H7 (cell line): ENCODE measurements at regions not wholly inside any gene's neighbourhood (a gene's known extent, or its start where the extent isn't known, plus 50 kb on each side); places are given as distances from the start of the nearest gene placed in this dataset.

Experiments
- DNase-seq: peaks from one replicate; pipeline ENCODE4 v3.0.0; 2012
- H3K27me3 ChIP-seq: 2 replicates; pipeline ENCODE4 v1.6.0; 2011; ENCODE audit warnings: mild to moderate bottlenecking, low read length; ENCODE audit not compliant: control insufficient read depth, insufficient read depth
- H3K36me3 ChIP-seq: replicated peaks from 2 replicates; pipeline ENCODE4 v1.5.1; 2011; ENCODE audit warnings: low read length; ENCODE audit not compliant: control insufficient read depth, insufficient read depth
- H3K4me3 ChIP-seq: 2 replicates; pipeline ENCODE4 v1.5.1; 2011; ENCODE audit warnings: low read depth, mild to moderate bottlenecking, control low read depth, low read length, moderate library complexity; ENCODE audit not compliant: insufficient read depth

DNA sequence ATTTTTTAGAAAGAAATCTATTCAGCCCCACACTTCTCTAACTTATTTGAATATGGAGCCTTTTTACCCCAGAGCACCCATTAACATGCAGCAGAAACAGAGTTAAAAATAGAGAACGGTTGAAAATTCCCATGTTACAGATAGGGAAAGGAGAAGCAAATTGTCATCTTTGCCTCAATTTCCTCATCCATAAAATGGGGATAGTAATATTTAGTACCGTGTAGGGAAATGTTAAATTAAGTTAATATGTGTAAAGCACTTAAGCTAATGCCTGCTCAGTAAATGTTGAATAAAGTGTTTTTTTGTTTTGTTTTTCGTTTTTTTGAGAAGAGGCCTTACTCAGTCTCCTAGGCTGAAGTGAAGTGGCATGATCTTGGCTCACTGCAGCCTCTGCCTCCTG, 50.3 kb downstream of the NAV1 start:
- Histone ChIP-seq H3K4me3 (no peak overlapping the region), H3K27me3 (no peaks in the 10 kb centered on the region; the same call in 1 of the 2 replicates), H3K36me3 (no peaks in the 10 kb centered on the region)
- no peak for DNase-seq

DNA sequence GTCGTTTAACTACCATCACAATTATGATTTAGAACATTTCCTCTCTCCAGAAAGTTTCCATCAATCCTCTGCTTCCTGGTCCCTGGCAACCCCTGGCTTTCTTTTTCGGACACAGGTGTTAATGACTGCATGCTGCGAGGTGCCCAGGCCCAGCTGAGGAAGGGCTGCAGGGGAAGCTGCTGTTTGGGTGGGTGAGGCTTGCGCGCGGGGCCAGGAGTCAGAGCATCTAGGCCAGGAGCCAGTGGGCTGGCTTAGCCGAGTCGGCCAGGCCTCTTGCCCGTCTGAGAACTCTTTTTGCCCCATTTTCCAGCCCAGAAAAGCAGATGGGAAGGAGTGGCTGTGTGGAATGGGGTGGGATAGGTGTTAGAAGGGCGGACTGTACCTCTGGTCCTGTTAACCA, 51.5 kb downstream of the NAV1 start:
- no peaks in the 10 kb centered on the region for H3K36me3 ChIP-seq
- no peak overlapping the region for H3K4me3 ChIP-seq
- no peaks in the 10 kb centered on the region for H3K27me3 ChIP-seq
- no peak for DNase-seq

DNA sequence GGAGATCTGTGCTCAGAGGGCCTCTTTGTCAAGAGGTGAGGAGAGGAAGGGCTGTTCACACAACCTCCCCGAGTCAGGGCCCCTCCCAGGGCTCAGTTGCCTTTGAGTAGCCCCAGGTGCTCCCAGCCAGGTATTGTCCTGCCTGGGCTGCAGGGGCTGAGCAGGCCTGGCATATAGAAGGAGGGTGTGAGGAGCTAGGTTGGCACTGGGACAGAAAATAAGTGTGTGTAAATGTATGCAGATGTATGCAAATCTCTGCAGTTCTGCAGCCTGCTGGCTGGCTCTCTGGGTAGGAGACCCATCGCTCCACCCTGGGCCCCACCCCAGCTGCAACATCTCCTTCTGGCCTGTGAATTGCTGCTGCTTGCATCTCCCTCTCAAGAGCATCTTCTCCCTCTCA, 52.4 kb downstream of the NAV1 start:
- DNase-seq, result peak; percentile 69
- H3K4me3 ChIP-seq, result no peak overlapping the region
- no peaks in the 10 kb centered on the region for H3K36me3 ChIP-seq
- H3K27me3 ChIP-seq, result no peaks in the 10 kb centered on the region

DNA sequence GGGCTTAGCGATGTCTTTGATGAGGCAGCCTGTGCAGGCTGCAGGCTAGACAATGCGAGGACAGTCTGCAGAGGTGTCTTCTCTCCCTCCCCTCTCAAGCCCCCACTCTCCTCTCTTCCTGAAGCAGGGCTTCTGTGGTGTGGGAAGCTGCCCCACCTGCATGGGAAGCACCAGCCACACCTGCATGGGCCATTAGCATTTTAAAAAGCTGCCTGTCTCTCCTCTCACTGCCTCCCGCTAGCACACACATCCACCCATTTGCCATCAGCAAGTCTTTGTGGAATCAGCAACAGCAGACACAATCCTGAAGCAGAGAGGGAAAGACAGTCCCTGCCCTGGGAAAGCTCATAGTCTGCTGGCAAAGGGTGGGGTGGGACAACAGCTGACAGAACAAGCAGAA, 53.1 kb downstream of the NAV1 start:
- H3K27me3 ChIP-seq, result no peaks in the 10 kb centered on the region
- peak; percentile 61 for DNase-seq
- no peak overlapping the region for H3K4me3 ChIP-seq
- no peaks in the 10 kb centered on the region for H3K36me3 ChIP-seq

DNA sequence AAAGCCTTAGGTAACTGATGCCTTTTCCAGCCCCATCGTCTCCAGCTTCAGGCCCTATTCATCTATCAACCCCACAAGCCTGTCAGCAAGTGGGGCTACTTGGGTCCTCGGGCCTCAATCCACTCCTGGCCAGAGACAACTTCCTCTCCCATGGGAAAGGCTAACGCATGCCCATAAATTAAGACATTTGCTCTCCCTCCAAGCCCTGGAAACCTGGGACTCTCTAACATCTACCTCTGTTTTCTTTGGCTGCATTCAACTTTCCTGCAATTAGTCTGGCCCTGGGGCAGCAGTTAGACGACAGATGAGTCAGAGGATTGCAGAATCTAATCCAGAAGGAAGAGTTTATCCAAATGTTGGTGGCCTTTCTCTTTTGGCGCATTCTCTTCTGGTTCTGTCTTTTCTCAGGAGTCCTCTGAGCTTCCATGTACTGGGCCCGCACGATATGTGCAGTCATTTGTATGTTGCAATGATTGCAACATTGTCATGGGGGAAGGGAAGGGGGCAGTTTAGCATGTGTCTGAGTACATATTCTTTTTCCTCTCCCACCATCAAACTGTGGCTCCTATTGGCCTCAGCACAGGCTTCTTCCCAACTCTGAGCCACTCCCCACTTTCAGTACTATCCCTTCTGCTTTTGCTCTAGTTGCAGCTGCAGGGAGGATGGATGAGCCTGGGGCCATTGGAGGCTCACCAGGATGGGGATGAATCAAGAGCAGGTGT, 54.4 kb downstream of the NAV1 start:
- DNase-seq, result no peak
- no peak overlapping the region for H3K4me3 ChIP-seq
- H3K27me3 ChIP-seq, result no peaks in the 10 kb centered on the region; the same call in 1 of the 2 replicates
- no peaks in the 10 kb centered on the region for H3K36me3 ChIP-seq

DNA sequence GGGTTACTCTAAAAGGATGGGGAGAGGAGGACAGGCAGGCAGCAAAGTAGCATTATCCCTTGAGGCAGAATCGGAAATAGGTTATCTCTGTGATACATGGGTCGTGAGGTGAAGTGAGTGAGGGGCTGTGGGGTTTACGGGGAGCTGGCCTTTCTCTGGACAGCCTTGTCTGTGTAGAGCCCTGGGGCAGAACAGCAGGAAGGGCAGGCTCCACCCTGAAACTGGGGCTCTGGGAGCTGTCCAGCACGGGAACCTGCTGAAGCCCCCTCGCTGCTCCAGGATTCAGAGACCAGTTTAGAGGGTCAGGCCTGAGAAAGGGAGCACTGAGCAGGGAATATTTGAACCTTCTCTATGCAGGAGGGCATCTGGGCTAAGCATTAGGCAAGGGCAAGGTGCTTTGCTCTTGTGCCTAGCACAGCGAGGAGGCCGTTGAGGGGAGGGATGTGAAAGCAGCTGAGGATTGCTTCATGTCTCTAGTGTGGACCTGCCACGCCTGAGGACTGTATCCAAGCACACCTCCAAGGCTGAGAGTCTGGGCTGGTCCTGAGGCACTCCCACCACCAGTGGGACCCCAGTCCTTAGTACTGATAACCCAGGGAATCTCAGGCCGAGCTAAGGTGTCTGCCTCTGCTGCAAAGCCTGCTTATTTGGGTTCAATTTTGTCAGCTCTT, 55.8 kb downstream of the NAV1 start:
- DNase-seq, result peak; percentile 86
- Histone ChIP-seq H3K27me3 (no peaks in the 10 kb centered on the region; the same call in 1 of the 2 replicates), H3K4me3 (no peak overlapping the region), H3K36me3 (no peaks in the 10 kb centered on the region)

DNA sequence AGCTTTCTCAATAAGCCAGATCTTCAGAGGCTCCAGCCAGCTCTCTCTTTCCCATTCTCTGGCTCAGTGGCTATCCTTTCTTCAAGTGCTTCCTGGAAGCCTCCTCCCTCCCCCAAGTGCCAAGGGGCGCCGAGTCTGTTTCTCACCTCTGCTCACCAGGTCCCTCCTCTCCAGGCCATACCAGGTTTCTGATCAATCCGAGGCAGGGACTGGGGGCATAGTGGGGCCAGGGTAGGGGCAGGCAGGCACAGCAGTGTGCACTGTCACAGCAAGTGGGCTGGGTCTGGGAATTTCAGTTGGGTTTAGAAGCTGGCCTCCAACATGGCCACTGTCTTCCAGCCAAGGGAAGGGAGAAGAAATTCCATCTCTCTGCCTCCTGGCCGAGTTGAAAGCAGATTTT, 56.5 kb downstream of the NAV1 start:
- Histone ChIP-seq H3K36me3 (no peaks in the 10 kb centered on the region), H3K4me3 (no peak overlapping the region), H3K27me3 (no peaks in the 10 kb centered on the region; the same call in 1 of the 2 replicates)
- DNase-seq, result no peak

DNA sequence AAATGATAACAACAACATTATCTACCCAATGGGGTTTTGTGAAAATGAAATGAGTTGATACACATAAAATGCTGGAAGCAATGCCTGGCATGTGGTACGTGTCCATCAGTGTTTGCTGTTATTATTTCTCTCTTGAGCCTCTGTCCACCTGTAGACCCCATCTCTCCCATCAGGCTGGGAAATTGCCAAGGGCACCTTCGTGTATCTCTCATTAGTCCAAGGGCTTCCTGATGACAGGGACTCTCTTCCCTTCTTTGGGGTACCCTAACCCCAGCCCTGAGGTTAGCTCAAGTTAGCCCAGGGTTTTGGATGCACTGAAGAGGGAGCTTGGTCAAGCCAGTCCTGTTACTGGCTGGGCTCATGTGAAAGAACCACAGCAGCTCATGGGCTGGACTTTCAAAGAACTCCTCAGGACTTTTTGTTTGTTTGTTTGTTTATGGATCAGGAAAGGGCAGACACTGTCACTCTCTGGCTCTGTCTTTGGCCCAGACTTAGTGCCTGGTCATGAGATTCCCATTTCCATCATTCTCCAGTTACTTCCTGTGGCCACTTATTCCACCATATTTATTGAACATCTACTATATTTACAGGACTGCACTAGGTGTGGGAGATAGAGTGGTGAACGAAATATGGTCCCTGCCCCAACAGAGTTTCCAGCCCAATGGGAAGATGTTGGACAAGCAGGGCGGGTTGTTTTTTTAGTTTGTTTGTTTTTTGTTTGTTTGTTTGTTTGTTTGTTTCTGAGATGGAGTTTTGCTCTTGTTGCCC, 57.4 kb downstream of the NAV1 start:
- Histone ChIP-seq H3K27me3 (no peaks in the 10 kb centered on the region; the same call in 1 of the 2 replicates), H3K4me3 (no peak overlapping the region), H3K36me3 (no peaks in the 10 kb centered on the region)
- DNase-seq, result no peak

DNA sequence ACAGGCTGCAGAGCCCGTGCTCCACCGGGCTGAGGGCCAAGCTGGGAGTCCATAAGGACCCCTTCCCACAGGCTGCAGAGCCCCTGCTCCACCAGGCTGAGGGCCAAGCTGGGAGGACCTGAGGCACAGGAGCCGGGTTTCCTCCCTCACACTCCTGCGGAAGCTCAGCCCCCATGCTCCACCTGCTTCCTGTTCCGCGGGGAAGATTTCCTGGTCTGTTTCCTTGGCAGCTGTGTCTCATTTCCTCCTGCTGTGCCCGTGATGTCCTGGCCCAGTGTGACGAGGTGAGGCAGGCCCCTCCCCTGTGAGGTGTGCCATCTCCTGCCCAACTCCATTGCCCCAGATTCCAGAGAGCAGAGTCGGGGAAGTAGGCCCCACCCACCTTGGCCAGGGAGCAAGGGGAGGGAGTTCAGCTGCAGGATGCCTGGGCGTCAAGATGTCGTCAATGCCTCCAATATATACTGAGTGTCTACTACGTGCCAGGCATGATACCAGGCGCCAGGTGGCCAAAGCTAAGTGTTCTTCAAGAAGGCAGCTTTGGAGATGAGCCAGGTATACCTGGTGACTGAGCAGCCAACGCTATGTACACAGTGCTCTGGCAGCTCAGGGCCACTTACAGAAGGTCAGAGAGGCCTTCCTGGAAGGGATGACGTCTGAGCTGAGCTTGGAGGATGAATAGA, 58.8 kb downstream of the NAV1 start:
- no peak for DNase-seq
- H3K4me3 ChIP-seq, result no peak overlapping the region
- H3K27me3 ChIP-seq, result no peaks in the 10 kb centered on the region; the same call in 1 of the 2 replicates
- H3K36me3 ChIP-seq, result no peaks in the 10 kb centered on the region

DNA sequence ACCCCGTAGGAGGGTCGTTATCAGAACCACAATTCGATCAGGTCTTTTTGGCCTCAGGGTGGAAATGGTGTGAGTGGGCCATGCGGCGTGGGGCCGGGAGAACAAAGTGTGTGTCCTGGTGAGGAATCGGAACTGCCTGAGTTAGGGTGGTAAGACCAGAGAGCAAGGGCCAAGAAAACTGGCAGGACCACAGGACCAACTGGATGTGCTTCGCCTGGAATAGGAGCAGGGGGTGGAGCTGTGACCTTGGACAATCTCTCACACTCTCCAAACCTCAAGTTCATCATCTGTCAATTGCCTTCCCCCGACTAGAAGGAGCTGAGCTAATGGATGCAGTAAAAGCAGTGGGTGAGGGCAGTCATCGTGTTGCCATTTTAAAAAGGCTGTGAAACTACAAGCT, 59.5 kb downstream of the NAV1 start:
- H3K27me3 ChIP-seq, result no peaks in the 10 kb centered on the region; the same call in 1 of the 2 replicates
- no peak for DNase-seq
- H3K4me3 ChIP-seq, result no peak overlapping the region
- H3K36me3 ChIP-seq, result no peaks in the 10 kb centered on the region

DNA sequence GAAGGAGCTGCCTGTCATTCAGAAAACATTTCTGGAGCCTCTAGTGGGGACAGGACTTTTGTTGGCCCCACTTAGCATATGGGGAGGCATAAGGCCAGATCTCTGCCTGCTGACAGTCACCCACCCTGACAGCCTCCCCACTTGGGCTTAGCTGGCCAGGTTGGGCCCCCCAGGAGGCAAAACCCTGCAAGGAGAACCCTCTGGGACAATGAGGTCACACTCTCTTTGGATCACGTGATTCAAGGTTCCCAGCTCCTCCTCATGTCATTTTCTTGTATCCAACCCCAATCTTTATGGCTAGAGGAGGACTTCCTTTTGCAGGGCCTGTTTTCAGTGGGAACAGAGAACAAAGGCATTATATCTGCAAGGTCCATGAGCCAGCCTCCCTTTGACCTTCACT, 60.0 kb downstream of the NAV1 start:
- Histone ChIP-seq H3K27me3 (no peaks in the 10 kb centered on the region; the same call in 1 of the 2 replicates), H3K4me3 (no peak overlapping the region), H3K36me3 (no peaks in the 10 kb centered on the region)
- no peak for DNase-seq

DNA sequence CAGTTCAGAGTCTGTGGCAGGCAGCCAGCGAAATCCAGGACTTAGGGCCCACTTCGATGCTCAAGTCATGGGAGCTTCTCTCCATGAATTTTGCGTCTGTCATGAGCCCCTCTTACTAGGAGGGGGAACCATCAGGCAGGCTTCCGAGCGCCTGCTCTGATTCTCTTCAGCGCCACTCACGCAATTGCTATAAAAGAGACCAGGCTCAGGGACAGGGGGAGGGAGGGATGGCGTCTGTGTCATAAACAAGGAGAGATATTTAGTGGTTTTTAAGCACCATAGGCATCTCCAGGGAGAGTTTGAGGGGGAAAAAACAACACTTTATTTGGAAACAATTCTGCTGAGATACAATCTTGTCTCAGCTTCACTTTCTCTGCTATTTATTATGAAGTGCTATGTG, 60.6 kb downstream of the NAV1 start:
- H3K36me3 ChIP-seq, result no peaks in the 10 kb centered on the region
- no peak for DNase-seq
- H3K4me3 ChIP-seq, result no peak overlapping the region

DNA sequence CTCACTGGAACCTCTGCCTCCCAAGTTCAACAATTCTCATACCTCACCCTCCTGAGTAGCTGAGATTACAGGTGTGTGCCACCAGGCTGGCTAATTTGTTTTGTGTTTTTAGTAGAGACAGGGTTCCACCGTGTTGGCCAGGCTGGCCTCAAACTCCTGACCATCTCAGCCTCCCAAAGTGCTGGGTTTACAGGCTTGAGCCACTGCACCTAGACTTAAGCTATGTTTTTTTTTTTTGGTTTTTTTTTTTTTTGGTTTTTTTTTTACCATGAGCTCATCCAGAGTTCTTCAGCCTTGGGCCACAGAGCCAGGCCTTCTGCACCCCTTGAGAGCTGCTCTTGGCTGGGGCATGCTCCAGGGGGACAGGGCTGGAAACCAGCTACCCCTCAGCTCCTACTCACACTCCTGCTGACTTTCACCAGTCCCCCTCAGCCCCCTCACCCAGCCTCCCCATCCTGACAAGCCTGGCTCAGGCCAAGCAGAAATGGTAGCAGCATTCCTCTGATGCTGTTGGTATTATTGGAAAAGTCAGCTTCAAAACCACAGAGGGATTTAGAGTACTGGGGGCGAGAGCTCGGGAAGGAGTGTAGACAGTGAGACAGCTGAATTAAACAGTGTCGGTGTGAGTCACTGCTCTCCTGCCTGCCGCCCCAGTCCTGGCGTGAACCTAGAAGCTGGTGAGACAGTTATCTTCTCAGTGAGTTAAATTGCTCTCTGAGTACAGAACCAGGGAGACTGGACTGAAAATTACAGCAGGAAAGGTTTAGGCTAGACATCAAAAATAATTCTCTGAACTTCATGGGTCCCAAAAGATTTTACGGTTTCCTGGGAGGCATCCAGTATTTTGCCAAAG, 63.7 kb downstream of the NAV1 start:
- no peak for DNase-seq
- Histone ChIP-seq H3K4me3 (no peak overlapping the region), H3K27me3 (no peaks in the 10 kb centered on the region; the same call in 1 of the 2 replicates), H3K36me3 (no peaks in the 10 kb centered on the region)

More for the DNA sequence above, 60.6 kb downstream of the NAV1 start:
- H3K27me3 ChIP-seq, result no peaks in the 10 kb centered on the region; the same call in 1 of the 2 replicates
